ENCODE measurements at regions not wholly inside any gene's neighbourhood (a gene's known extent, or its start where the extent isn't known, plus 50 kb on each side); places are given as distances from the start of the nearest gene placed in this dataset.

- no peak for TF ChIP-seq CTCF (IDR thresholded peaks at IDR 0.05)
- TF ChIP-seq POLR2A (IDR thresholded peaks at IDR 0.05): no peak
- no peak for TF ChIP-seq EP300 (IDR thresholded peaks at IDR 0.05)
- TF ChIP-seq POLR2AphosphoS5 (IDR thresholded peaks at IDR 0.05): no peak
Measured at GRCh38 chr6:37572334-37572733, 72.6 kb upstream of the CCDC167 start.
